ENCODE measurements at regions not wholly inside any gene's neighbourhood (a gene's known extent, or its start where the extent isn't known, plus 50 kb on each side); places are given as distances from the start of the nearest gene placed in this dataset.
"Not testable (repeated sequence)": the region's sequence is repeated elsewhere in the genome, so short reads cannot be mapped to it uniquely, and the experiment has no call there.

GRCh38 chr10:3255075-3255474 is 82.5 kb upstream of the PITRM1 start:
- no peaks in the 10 kb centered on the region for H3K4me1 ChIP-seq (ENCODE audit: control insufficient read depth in 1 of 2, insufficient read depth in 2 of 2, low read depth in 1 of 2, low read length in 1 of 2)
- H4K20me1 ChIP-seq (ENCODE audit: insufficient read depth): no peaks in the 10 kb centered on the region
- no peaks in the 10 kb centered on the region for H3K36me3 ChIP-seq (replicated peaks in 1 of 2; ENCODE audit: control insufficient read depth in 1 of 2, insufficient read depth in 2 of 2, low read length in 1 of 2)
- H3K9me3 ChIP-seq: no peaks in the 10 kb centered on the region
- no peaks in the 10 kb centered on the region for H3K79me2 ChIP-seq (ENCODE audit: insufficient read depth)
- no peak overlapping the region for H3K27ac ChIP-seq (ENCODE audit: low read depth in 2 of 2, low read length in 1 of 2)
- no peak overlapping the region for H3K4me3 ChIP-seq (ENCODE audit: low read depth in 2 of 2, low read length in 1 of 2)
- no peaks in the 10 kb centered on the region for H3F3A ChIP-seq (replicated peaks; ENCODE audit: insufficient read depth)
- no peaks in the 10 kb centered on the region for H3K27me3 ChIP-seq (ENCODE audit: insufficient read depth)
- ChIA-PET CTCF (no interaction called here), POLR2A (no interaction called here)
- DNase-seq: no peak
- WGBS (ENCODE audit: low lambda C conversion rate): 88% methylated on average over 5 of the region's 5 CpGs
- H3K4me2 ChIP-seq: no peak overlapping the region
- H3K9ac ChIP-seq: no peak overlapping the region
- H2AFZ ChIP-seq (ENCODE audit: low read depth): no peak overlapping the region
- H3K9me2 ChIP-seq: no peaks in the 10 kb centered on the region
- no peak for TF ChIP-seq EZH2phosphoT487 (IDR thresholded peaks at IDR 0.05; ENCODE audit: borderline replicate concordance, low read depth)
- TF ChIP-seq FOXJ3 (CRISPR knock-in tag; IDR thresholded peaks at IDR 0.05): no peak
- TF ChIP-seq GABPA (IDR thresholded peaks at IDR 0.05; ENCODE audit: low read depth): no peak
- no peak for TF ChIP-seq JUND (IDR thresholded peaks at IDR 0.05)
- no peak for TF ChIP-seq CTCF (IDR thresholded peaks at IDR 0.05)
- no peak for TF ChIP-seq CHD2 (IDR thresholded peaks at IDR 0.05; ENCODE audit: low read length, partially characterized antibody)
- TF ChIP-seq TEAD4 (IDR thresholded peaks at IDR 0.05; ENCODE audit: borderline replicate concordance, insufficient read depth): no peak
- no peak for TF ChIP-seq SMC3 (IDR thresholded peaks at IDR 0.05; ENCODE audit: low read depth, low read length)
- TF ChIP-seq TCF12 (IDR thresholded peaks at IDR 0.05): no peak
- TF ChIP-seq GATA2 (CRISPR knock-in tag; IDR thresholded peaks at IDR 0.05): no peak
- no peak for TF ChIP-seq MAX (IDR thresholded peaks at IDR 0.05; ENCODE audit: low read depth)
- no peak for TF ChIP-seq SIN3A (IDR thresholded peaks at IDR 0.05; ENCODE audit: borderline replicate concordance, low read depth, low read length)

GRCh38 chr10:3253974-3254373 is 81.4 kb upstream of the PITRM1 start:
- H3K79me2 ChIP-seq (ENCODE audit: insufficient read depth); H3K9me2 ChIP-seq; DNase-seq; H2AFZ ChIP-seq (ENCODE audit: low read depth); H3F3A ChIP-seq (replicated peaks; ENCODE audit: insufficient read depth); H3K9ac ChIP-seq; H4K20me1 ChIP-seq (ENCODE audit: insufficient read depth); H3K27me3 ChIP-seq (ENCODE audit: insufficient read depth); H3K9me3 ChIP-seq; H3K36me3 ChIP-seq (replicated peaks in 1 of 2; ENCODE audit: control insufficient read depth in 1 of 2, insufficient read depth in 2 of 2, low read length in 1 of 2); POLR2A ChIA-PET; H3K4me2 ChIP-seq; H3K4me1 ChIP-seq (ENCODE audit: control insufficient read depth in 1 of 2, insufficient read depth in 2 of 2, low read depth in 1 of 2, low read length in 1 of 2); H3K4me3 ChIP-seq (ENCODE audit: low read depth in 2 of 2, low read length in 1 of 2); H3K27ac ChIP-seq (ENCODE audit: low read depth in 2 of 2, low read length in 1 of 2): not testable (repeated sequence)
- WGBS (ENCODE audit: low lambda C conversion rate): 85% methylated on average over 3 of the region's 3 CpGs
- CTCF ChIA-PET: interaction anchor here (1.0 kb wide), 1 partner anchor 14 kb away, joined by 5 read pairs; no protein-coding TSS in a partner anchor

- POLR2A ChIA-PET: no interaction called here
- Histone ChIP-seq H3K4me1 (ENCODE audit: control insufficient read depth in 1 of 2, insufficient read depth in 2 of 2, low read depth in 1 of 2, low read length in 1 of 2) (peaks cover 0 to 3% of the 10 kb centered on the region in 2 experiments; a peak in 2 of 4 replicates), H3K36me3 (replicated peaks in 1 of 2; ENCODE audit: control insufficient read depth in 1 of 2, insufficient read depth in 2 of 2, low read length in 1 of 2) (no peaks in the 10 kb centered on the region), H3K27ac (ENCODE audit: low read depth in 2 of 2, low read length in 1 of 2) (no peak overlapping the region), H3K9me3 (no peaks in the 10 kb centered on the region), H3K9ac (no peak overlapping the region), H3F3A (replicated peaks; ENCODE audit: insufficient read depth) (peaks cover 25% of the 10 kb centered on the region), H3K4me3 (ENCODE audit: low read depth in 2 of 2, low read length in 1 of 2) (no peak overlapping the region), H4K20me1 (ENCODE audit: insufficient read depth) (no peaks in the 10 kb centered on the region), H3K27me3 (ENCODE audit: insufficient read depth) (no peaks in the 10 kb centered on the region), H3K9me2 (no peaks in the 10 kb centered on the region), H3K4me2 (no peak overlapping the region), H2AFZ (ENCODE audit: low read depth) (no peak overlapping the region), H3K79me2 (ENCODE audit: insufficient read depth) (no peaks in the 10 kb centered on the region)
- TF ChIP-seq NFIC (IDR thresholded peaks at IDR 0.05; ENCODE audit: borderline replicate concordance) (no peak), POLR2AphosphoS5 (IDR thresholded peaks at IDR 0.05; ENCODE audit: low read depth, low read length) (no peak)
- CTCF ChIA-PET: no interaction called here
- WGBS (ENCODE audit: low lambda C conversion rate): 89% methylated on average over 10 of the region's 10 CpGs
- DNase-seq: no peak
Measured at GRCh38 chr10:3251172-3251571, 78.6 kb upstream of the PITRM1 start.

Data from SK-N-SH (cell line).